A673 (cell line): ENCODE measurements at regions not wholly inside any gene's neighbourhood (a gene's known extent, or its start where the extent isn't known, plus 50 kb on each side); places are given as distances from the start of the nearest gene placed in this dataset.
A peak's percentile ranks its signal among the peaks of the same experiment; 100 is the strongest.

Experiments used
- BruUV-seq: library from RNA; stranded (reverse); fragments of 400-500 nt; replicated peaks from 2 replicates; lab custom pipeline; 2021; lab: Mats Ljungman, UMichigan
- CTCF ChIA-PET: fragments of 300-600 bp; sonication (Branson Sonifier 250); formaldehyde crosslinking; loops from one replicate; lab custom pipeline; 2022; ENCODE audit warnings: antibody characterized with exemption; lab: Charles Lee
- POLR2A ChIA-PET: fragments of 300-600 bp; sonication (Branson Sonifier 250); formaldehyde crosslinking; loops from one replicate; lab custom pipeline; 2022; ENCODE audit warnings: antibody characterized with exemption; ENCODE audit not compliant: low non-redundant PET; lab: Charles Lee
- DNase-seq: peaks from one replicate; pipeline ENCODE4 v3.0.0-alpha.2; 2015; ENCODE audit warnings: low spot score
- H3K27ac ChIP-seq: fragments of 200-600 bp; sonication (generic); 2 replicates; pipeline ENCODE4 v1.5.1; 2016; ENCODE audit warnings: mixed run types, low read depth, mild to moderate bottlenecking, mixed read lengths, antibody characterized with exemption, low read length; ENCODE audit not compliant: poor library complexity, severe bottlenecking
- H3K27me3 ChIP-seq: fragments of 200-600 bp; sonication (generic); replicated peaks from 2 replicates; pipeline ENCODE4 v1.6.1; 2017; ENCODE audit warnings: mixed run types, low read depth, mild to moderate bottlenecking, mixed read lengths, antibody characterized with exemption, low read length; ENCODE audit not compliant: insufficient read depth, poor library complexity
- H3K36me3 ChIP-seq: fragments of 200-600 bp; sonication (generic); 2 replicates; pipeline ENCODE4 v1.6.1; 2016; ENCODE audit warnings: mixed run types, mild to moderate bottlenecking, mixed read lengths, antibody characterized with exemption, low read length; ENCODE audit not compliant: insufficient read depth, poor library complexity, severe bottlenecking
- H3K4me1 ChIP-seq: fragments of 200-600 bp; sonication (generic); 2 replicates; pipeline ENCODE4 v1.6.1; 2017; ENCODE audit warnings: mixed run types, mild to moderate bottlenecking, mixed read lengths, antibody characterized with exemption, low read length; ENCODE audit not compliant: insufficient read depth, poor library complexity, severe bottlenecking
- H3K4me3 ChIP-seq: fragments of 200-600 bp; sonication (generic); 2 replicates; pipeline ENCODE4 v1.5.1; 2016; ENCODE audit warnings: low read depth, mixed run types, mild to moderate bottlenecking, mixed read lengths, low read length; ENCODE audit not compliant: poor library complexity, severe bottlenecking
- H3K9me3 ChIP-seq: fragments of 200-600 bp; sonication (generic); 2 replicates; pipeline ENCODE4 v1.6.1; 2016; ENCODE audit warnings: mixed run types, low read depth, mild to moderate bottlenecking, mixed read lengths, antibody characterized with exemption, low read length; ENCODE audit not compliant: poor library complexity, severe bottlenecking
- CTCF ChIP-seq: fragments of 300-800, 200-600 bp; sonication (generic); conservative IDR thresholded peaks from 2 replicates; pipeline ENCODE4 v1.5.1; 2017; ENCODE audit warnings: low read depth, mild to moderate bottlenecking, antibody characterized with exemption, low read length, moderate library complexity, mixed read lengths
- EZH2 ChIP-seq: fragments of 200-600 bp; sonication (generic); IDR thresholded peaks from 2 replicates; pipeline ENCODE4 v1.6.1; 2017; ENCODE audit warnings: borderline replicate concordance, low read depth, mild to moderate bottlenecking, mixed read lengths, antibody characterized with exemption, low read length; ENCODE audit not compliant: poor library complexity, severe bottlenecking
- intact Hi-C: fragments of 100-400 bp; cut with micrococcal nuclease; formaldehyde crosslinking; loops from one replicate; pipeline ENCODE4 v1.10.0; 2022; ENCODE audit not compliant: unreplicated experiment

- H3K27ac ChIP-seq = no peak overlapping the region
- ChIA-PET POLR2A (no interaction called here), CTCF (interaction anchor here (0.6 kb wide), 1 partner anchor 237 kb away, joined by 3 read pairs; no protein-coding TSS in a partner anchor)
- TF ChIP-seq CTCF = peak; percentile 96
- no peak for TF ChIP-seq EZH2
- no TSS peak for BruUV-seq
- intact Hi-C loops = loop anchor here (5.0 to 10.0 kb wide), 3 partner anchors 100 to 480 kb away; no protein-coding TSS in a partner anchor
- no peaks in the 10 kb centered on the region for H3K27me3 ChIP-seq
- no peak overlapping the region for H3K4me3 ChIP-seq
- DNase-seq = peak; percentile 72
- H3K36me3 ChIP-seq = no peaks in the 10 kb centered on the region
- no peaks in the 10 kb centered on the region for H3K4me1 ChIP-seq
- no peaks in the 10 kb centered on the region for H3K9me3 ChIP-seq
These were observed 84.6 kb upstream of the CPSF6 start for GRCh38 chr12:69154585-69155363.

- intact Hi-C loops = loop anchor here (10.0 kb wide), 2 partner anchors 98 to 478 kb away; no protein-coding TSS in a partner anchor
- Histone ChIP-seq H3K36me3 (no peaks in the 10 kb centered on the region), H3K9me3 (no peaks in the 10 kb centered on the region), H3K27me3 (no peaks in the 10 kb centered on the region), H3K4me3 (peak overlapping the region; percentile 24), H3K4me1 (no peaks in the 10 kb centered on the region), H3K27ac (no peak overlapping the region)
- ChIA-PET CTCF (interaction anchor here (0.6 to 0.7 kb wide), 2 partner anchors 19 to 63 kb away, joined by 3 to 4 read pairs; no protein-coding TSS in a partner anchor), POLR2A (interaction anchor here (0.5 kb wide), 1 partner anchor 88 kb away, joined by 4 read pairs; no protein-coding TSS in a partner anchor)
- no peak for TF ChIP-seq EZH2
- peak; percentile 99 for TF ChIP-seq CTCF
- peak; percentile 90 for DNase-seq
- BruUV-seq = no TSS peak
These were observed 82.2 kb upstream of the CPSF6 start for GRCh38 chr12:69157023-69157655.

- TF ChIP-seq EZH2 = no peak
- no peak for TF ChIP-seq CTCF
- ChIA-PET POLR2A (no interaction called here), CTCF (interaction anchor here (1.0 kb wide), 1 partner anchor 92 kb away, joined by 3 read pairs; no protein-coding TSS in a partner anchor)
- H3K9me3 ChIP-seq = no peaks in the 10 kb centered on the region
- no peak overlapping the region for H3K27ac ChIP-seq
- no TSS peak for BruUV-seq
- no peaks in the 10 kb centered on the region for H3K4me1 ChIP-seq
- H3K4me3 ChIP-seq = no peak overlapping the region
- no peaks in the 10 kb centered on the region for H3K36me3 ChIP-seq
- H3K27me3 ChIP-seq = no peaks in the 10 kb centered on the region
- intact Hi-C loops = no loop called here
- DNase-seq = peak; percentile 15
These were observed 77.5 kb upstream of the CPSF6 start for GRCh38 chr12:69161829-69162228.
